ENCODE measurements at regions not wholly inside any gene's neighbourhood (a gene's known extent, or its start where the extent isn't known, plus 50 kb on each side); places are given as distances from the start of the nearest gene placed in this dataset.

- Histone ChIP-seq H3K9ac (no peak overlapping the region), H3F3A (replicated peaks; ENCODE audit: insufficient read depth) (no peaks in the 10 kb centered on the region), H3K4me1 (ENCODE audit: control insufficient read depth in 1 of 2, insufficient read depth in 2 of 2, low read depth in 1 of 2, low read length in 1 of 2) (peaks cover 0 to 7% of the 10 kb centered on the region in 2 experiments; a peak in 1 of 4 replicates), H3K27ac (ENCODE audit: low read depth in 2 of 2, low read length in 1 of 2) (no peak overlapping the region), H3K4me2 (no peak overlapping the region), H2AFZ (ENCODE audit: low read depth) (no peak overlapping the region), H3K9me3 (no peaks in the 10 kb centered on the region), H3K4me3 (ENCODE audit: low read depth in 2 of 2, low read length in 1 of 2) (no peak overlapping the region), H4K20me1 (ENCODE audit: insufficient read depth) (no peaks in the 10 kb centered on the region), H3K79me2 (ENCODE audit: insufficient read depth) (no peaks in the 10 kb centered on the region), H3K9me2 (no peaks in the 10 kb centered on the region), H3K36me3 (replicated peaks in 1 of 2; ENCODE audit: control insufficient read depth in 1 of 2, insufficient read depth in 2 of 2, low read length in 1 of 2) (no peaks in the 10 kb centered on the region), H3K27me3 (ENCODE audit: insufficient read depth) (no peaks in the 10 kb centered on the region)
- ChIA-PET CTCF (no interaction called here), POLR2A (no interaction called here)
- no peak for DNase-seq
- TF ChIP-seq NRF1 (IDR thresholded peaks at IDR 0.05; ENCODE audit: low read depth, low read length) (no peak), TAF1 (IDR thresholded peaks at IDR 0.05; ENCODE audit: borderline replicate concordance, low read depth, low read length) (no peak), POLR2AphosphoS5 (IDR thresholded peaks at IDR 0.05; ENCODE audit: low read depth, low read length) (no peak), RAD21 (IDR thresholded peaks at IDR 0.05; ENCODE audit: low read length) (no peak), GATA2 (CRISPR knock-in tag; IDR thresholded peaks at IDR 0.05) (no peak), PBX3 (IDR thresholded peaks at IDR 0.05) (no peak), ELF1 (IDR thresholded peaks at IDR 0.05) (no peak), MEF2A (IDR thresholded peaks at IDR 0.05; ENCODE audit: borderline replicate concordance, low read depth) (no peak), FOXM1 (IDR thresholded peaks at IDR 0.05; ENCODE audit: low read depth) (no peak), FOXJ3 (CRISPR knock-in tag; IDR thresholded peaks at IDR 0.05) (no peak), RCOR1 (IDR thresholded peaks at IDR 0.05; ENCODE audit: low read length) (no peak), YY1 (IDR thresholded peaks at IDR 0.05; ENCODE audit: low read depth) (no peak), EP300 (IDR thresholded peaks at IDR 0.05; ENCODE audit: borderline replicate concordance in 1 of 2, low read depth in 1 of 2, low read length in 1 of 2) (no peak)
- TF ChIP-seq, protein P1, sequence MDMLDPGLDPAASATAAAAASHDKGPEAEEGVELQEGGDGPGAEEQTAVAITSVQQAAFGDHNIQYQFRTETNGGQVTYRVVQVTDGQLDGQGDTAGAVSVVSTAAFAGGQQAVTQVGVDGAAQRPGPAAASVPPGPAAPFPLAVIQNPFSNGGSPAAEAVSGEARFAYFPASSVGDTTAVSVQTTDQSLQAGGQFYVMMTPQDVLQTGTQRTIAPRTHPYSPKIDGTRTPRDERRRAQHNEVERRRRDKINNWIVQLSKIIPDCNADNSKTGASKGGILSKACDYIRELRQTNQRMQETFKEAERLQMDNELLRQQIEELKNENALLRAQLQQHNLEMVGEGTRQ (IDR thresholded peaks at IDR 0.05; ENCODE audit: borderline replicate concordance, low read depth, low read length), result no peak
- 67% methylated on average over 1 of the region's 1 CpG for WGBS (ENCODE audit: low lambda C conversion rate)
These were observed 276.6 kb downstream of the GADD45G start for GRCh38 chr9:89881431-89881830.

DNA sequence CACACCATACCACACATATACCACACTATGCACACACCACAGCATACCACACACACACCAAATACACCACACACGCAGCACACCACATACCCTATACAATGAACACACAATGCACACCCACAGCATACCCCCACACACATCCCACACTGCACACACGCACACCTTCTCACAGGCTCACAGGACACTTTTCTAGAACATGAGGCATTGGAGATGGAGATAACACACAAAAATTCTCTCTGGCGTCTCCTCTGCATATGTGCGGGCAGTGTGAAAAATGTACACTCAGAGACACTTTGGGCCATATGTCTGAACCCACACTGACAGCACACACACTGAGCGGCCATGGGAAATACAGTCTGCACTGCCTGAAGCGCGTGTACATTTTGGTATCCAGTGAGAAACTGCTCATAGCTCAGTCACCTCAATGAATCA, 278.1 kb downstream of the GADD45G start:
- ChIA-PET CTCF (no interaction called here), POLR2A (no interaction called here)
- Histone ChIP-seq H3K79me2 (ENCODE audit: insufficient read depth) (no peaks in the 10 kb centered on the region), H3K9me3 (no peaks in the 10 kb centered on the region), H3K27ac (ENCODE audit: low read depth in 2 of 2, low read length in 1 of 2) (no peak overlapping the region), H3K36me3 (replicated peaks in 1 of 2; ENCODE audit: control insufficient read depth in 1 of 2, insufficient read depth in 2 of 2, low read length in 1 of 2) (no peaks in the 10 kb centered on the region), H3K9ac (no peak overlapping the region), H3K4me3 (ENCODE audit: low read depth in 2 of 2, low read length in 1 of 2) (no peak overlapping the region), H3F3A (replicated peaks; ENCODE audit: insufficient read depth) (no peaks in the 10 kb centered on the region), H3K27me3 (ENCODE audit: insufficient read depth) (no peaks in the 10 kb centered on the region), H3K9me2 (no peaks in the 10 kb centered on the region), H2AFZ (ENCODE audit: low read depth) (no peak overlapping the region), H3K4me1 (ENCODE audit: control insufficient read depth in 1 of 2, insufficient read depth in 2 of 2, low read depth in 1 of 2, low read length in 1 of 2) (peaks cover 0 to 7% of the 10 kb centered on the region in 2 experiments; a peak in 1 of 4 replicates), H3K4me2 (no peak overlapping the region), H4K20me1 (ENCODE audit: insufficient read depth) (no peaks in the 10 kb centered on the region)
- WGBS (ENCODE audit: low lambda C conversion rate), result 77% methylated on average over 7 of the region's 7 CpGs
- no peak for DNase-seq
- TF ChIP-seq FOSL2 (IDR thresholded peaks at IDR 0.05; ENCODE audit: borderline replicate concordance, low read depth) (no peak), ELF1 (IDR thresholded peaks at IDR 0.05) (no peak), GABPA (IDR thresholded peaks at IDR 0.05; ENCODE audit: low read depth) (no peak), REST (IDR thresholded peaks at IDR 0.05; ENCODE audit: low read depth, low read length) (no peak), TEAD4 (IDR thresholded peaks at IDR 0.05; ENCODE audit: borderline replicate concordance, insufficient read depth) (no peak), IRF3 (IDR thresholded peaks at IDR 0.05; ENCODE audit: low read depth, low read length) (no peak), PBX3 (IDR thresholded peaks at IDR 0.05) (no peak), RFX5 (IDR thresholded peaks at IDR 0.05; ENCODE audit: low read length) (no peak), POLR2AphosphoS5 (IDR thresholded peaks at IDR 0.05; ENCODE audit: low read depth, low read length) (no peak), USF1 (IDR thresholded peaks at IDR 0.05; ENCODE audit: borderline replicate concordance, low read depth) (no peak)

All from SK-N-SH (cell line).